PC-3 (cell line): ENCODE measurements at regions not wholly inside any gene's neighbourhood (a gene's known extent, or its start where the extent isn't known, plus 50 kb on each side); places are given as distances from the start of the nearest gene placed in this dataset.
A peak's percentile ranks its signal among the peaks of the same experiment; 100 is the strongest.

Experiments used
- ATAC-seq: fragments of 200-7000 bp; cut with Tn5 transposase; 2 replicates; pipeline ENCODE4 v1.9.1; 2020; ENCODE audit warnings: mild to moderate bottlenecking, moderate library complexity
- BruUV-seq: library from RNA; stranded (reverse); fragments of 400-500 nt; replicated peaks from 2 replicates; lab custom pipeline; 2021; lab: Mats Ljungman, UMichigan
- CTCF ChIA-PET: fragments of 300-600 bp; sonication (Branson Sonifier 250); formaldehyde crosslinking; loops from one replicate; lab custom pipeline; 2022; ENCODE audit warnings: antibody characterized with exemption; lab: Charles Lee
- POLR2A ChIA-PET: fragments of 300-600 bp; sonication (Branson Sonifier 250); formaldehyde crosslinking; loops from one replicate; lab custom pipeline; 2022; ENCODE audit warnings: antibody characterized with exemption; ENCODE audit not compliant: unreplicated experiment; lab: Charles Lee
- DNase-seq: peaks from one replicate; pipeline ENCODE4 v3.0.0-alpha.2; 2015
- H2AFZ ChIP-seq: fragments of 300-600 bp; sonication (generic); 2 replicates; pipeline ENCODE4 v1.6.0; 2016; ENCODE audit warnings: antibody characterized with exemption, low read length
- H3F3A ChIP-seq: fragments of 300-600 bp; sonication (generic); one replicate; pipeline ENCODE4 v1.6.0; 2017; ENCODE audit warnings: antibody characterized with exemption, low read length, control low read depth, mild to moderate bottlenecking; ENCODE audit not compliant: unreplicated experiment
- H3K27ac ChIP-seq: fragments of 300-600 bp; sonication (generic); 2 replicates; pipeline ENCODE4 v1.5.1; 2016; ENCODE audit warnings: mild to moderate bottlenecking, low read length
- H3K27me3 ChIP-seq: fragments of 300-600 bp; sonication (generic); 2 replicates; pipeline ENCODE4 v1.6.1; 2016; ENCODE audit warnings: low read length, mixed read lengths
- H3K36me3 ChIP-seq: fragments of 300-600 bp; sonication (generic); 2 replicates; pipeline ENCODE4 v1.6.1; 2016; ENCODE audit warnings: low read depth, mixed run types, low read length, mixed read lengths
- H3K4me1 ChIP-seq: fragments of 300-600 bp; sonication (generic); 2 replicates; pipeline ENCODE4 v1.5.1; 2016; ENCODE audit warnings: low read length; ENCODE audit not compliant: insufficient read depth
- H3K4me2 ChIP-seq: fragments of 300-600 bp; sonication (generic); 2 replicates; pipeline ENCODE4 v1.6.0; 2016; ENCODE audit warnings: low read length
- H3K4me3 ChIP-seq: fragments of 300-600 bp; sonication (generic); 2 replicates; pipeline ENCODE4 v1.5.1; 2016; ENCODE audit warnings: mild to moderate bottlenecking, low read length, mixed read lengths
- H3K79me2 ChIP-seq: fragments of 300-600 bp; sonication (generic); 2 replicates; pipeline ENCODE4 v1.6.1; 2017; ENCODE audit warnings: low read length, mixed read lengths
- H3K9ac ChIP-seq: fragments of 300-600 bp; sonication (generic); 2 replicates; pipeline ENCODE4 v1.6.0; 2016; ENCODE audit warnings: mild to moderate bottlenecking, low read length
- H3K9me2 ChIP-seq: fragments of 300-600 bp; sonication (generic); replicated peaks from 2 replicates; pipeline ENCODE4 v1.6.1; 2016; ENCODE audit warnings: mixed run types, low read length, mixed read lengths
- H3K9me3 ChIP-seq: fragments of 300-600 bp; sonication (generic); 2 replicates; pipeline ENCODE4 v1.6.1; 2016; ENCODE audit warnings: low read length, mixed read lengths
- H4K20me1 ChIP-seq: fragments of 300-600 bp; sonication (generic); 2 replicates; pipeline ENCODE4 v1.6.1; 2016; ENCODE audit warnings: low read length, mixed read lengths
- EZH2 ChIP-seq: fragments of 300-600 bp; sonication (generic); IDR thresholded peaks from one replicate; pipeline ENCODE4 v1.6.1; 2017; ENCODE audit warnings: antibody characterized with exemption, mild to moderate bottlenecking, low read length; ENCODE audit not compliant: unreplicated experiment
- EZH2phosphoT487 ChIP-seq: fragments of 300-600 bp; sonication (generic); IDR thresholded peaks from 2 replicates; pipeline ENCODE4 v1.6.1; 2018; ENCODE audit warnings: mild to moderate bottlenecking, antibody characterized with exemption, low read length, borderline replicate concordance
- intact Hi-C: fragments of 100-400 bp; cut with micrococcal nuclease; formaldehyde crosslinking; loops from 2 replicates; pipeline ENCODE4 v1.9.0; 2023
- TF ChIP-seq, protein P1 (sequence below): fragments of 300-600 bp; sonication (generic); conservative IDR thresholded peaks from 2 replicates; pipeline ENCODE4 v1.5.1; 2017; ENCODE audit warnings: antibody characterized with exemption, low read depth, mild to moderate bottlenecking, low read length

DNA sequence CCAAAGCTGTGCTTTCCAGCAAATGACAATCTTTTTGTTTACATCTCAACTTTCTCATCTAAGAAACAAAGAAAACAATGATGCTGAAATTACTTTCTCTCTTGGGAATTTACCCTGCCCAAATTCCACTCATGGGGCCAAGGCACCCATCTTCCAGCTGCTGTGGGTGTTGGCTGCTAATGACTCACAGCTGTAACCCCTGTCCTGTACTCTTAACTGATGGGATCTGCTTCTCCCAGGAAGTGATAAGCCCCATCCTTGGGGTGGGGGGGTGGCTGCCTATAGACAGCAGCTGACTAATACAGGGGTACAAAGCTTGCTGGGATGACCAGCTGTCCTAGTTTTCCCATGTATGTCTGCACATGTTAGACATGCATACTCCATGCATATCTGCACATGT lies 938.6 kb downstream of the C6orf118 start:
- no TSS peak for BruUV-seq
- Histone ChIP-seq H3K27ac (no peak overlapping the region), H3K36me3 (no peaks in the 10 kb centered on the region), H3K27me3 (no peaks in the 10 kb centered on the region), H3K4me1 (no peaks in the 10 kb centered on the region), H3K9me3 (no peaks in the 10 kb centered on the region), H3K9me2 (no peaks in the 10 kb centered on the region), H3K9ac (no peak overlapping the region), H4K20me1 (no peaks in the 10 kb centered on the region), H2AFZ (no peak overlapping the region), H3F3A (no peaks in the 10 kb centered on the region), H3K4me2 (no peak overlapping the region), H3K4me3 (no peak overlapping the region), H3K79me2 (no peaks in the 10 kb centered on the region)
- intact Hi-C loops, result no loop called here
- ATAC-seq (no peak), DNase-seq (peak; percentile 32)
- ChIA-PET POLR2A (no interaction called here), CTCF (no interaction called here)
- TF ChIP-seq EZH2, result no peak
- TF ChIP-seq, protein P1, sequence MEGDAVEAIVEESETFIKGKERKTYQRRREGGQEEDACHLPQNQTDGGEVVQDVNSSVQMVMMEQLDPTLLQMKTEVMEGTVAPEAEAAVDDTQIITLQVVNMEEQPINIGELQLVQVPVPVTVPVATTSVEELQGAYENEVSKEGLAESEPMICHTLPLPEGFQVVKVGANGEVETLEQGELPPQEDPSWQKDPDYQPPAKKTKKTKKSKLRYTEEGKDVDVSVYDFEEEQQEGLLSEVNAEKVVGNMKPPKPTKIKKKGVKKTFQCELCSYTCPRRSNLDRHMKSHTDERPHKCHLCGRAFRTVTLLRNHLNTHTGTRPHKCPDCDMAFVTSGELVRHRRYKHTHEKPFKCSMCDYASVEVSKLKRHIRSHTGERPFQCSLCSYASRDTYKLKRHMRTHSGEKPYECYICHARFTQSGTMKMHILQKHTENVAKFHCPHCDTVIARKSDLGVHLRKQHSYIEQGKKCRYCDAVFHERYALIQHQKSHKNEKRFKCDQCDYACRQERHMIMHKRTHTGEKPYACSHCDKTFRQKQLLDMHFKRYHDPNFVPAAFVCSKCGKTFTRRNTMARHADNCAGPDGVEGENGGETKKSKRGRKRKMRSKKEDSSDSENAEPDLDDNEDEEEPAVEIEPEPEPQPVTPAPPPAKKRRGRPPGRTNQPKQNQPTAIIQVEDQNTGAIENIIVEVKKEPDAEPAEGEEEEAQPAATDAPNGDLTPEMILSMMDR, result no peak
- no peak for TF ChIP-seq EZH2phosphoT487

DNA sequence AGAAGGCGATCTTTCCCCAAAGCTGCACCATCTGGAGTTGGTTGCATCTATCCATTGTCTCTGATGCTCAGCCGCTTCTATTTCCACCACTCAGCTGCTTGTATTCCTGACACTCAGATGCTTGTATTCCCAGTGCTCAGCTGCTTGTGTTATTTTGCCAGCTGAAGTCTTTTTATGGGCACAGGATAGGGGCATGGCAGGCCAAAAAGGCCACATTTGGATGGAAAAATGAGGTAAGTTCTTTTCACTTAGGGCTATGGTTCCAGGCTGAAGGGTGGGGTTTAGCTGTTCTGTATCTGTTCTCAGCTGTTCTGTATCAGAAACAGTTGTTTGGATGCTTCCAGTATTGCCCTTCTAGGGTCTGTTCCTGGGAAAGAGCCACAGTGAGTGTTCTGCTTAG lies 944.9 kb downstream of the QKI start:
- Histone ChIP-seq H4K20me1 (no peaks in the 10 kb centered on the region), H3K27ac (no peak overlapping the region), H3K9me3 (no peaks in the 10 kb centered on the region), H3K79me2 (no peaks in the 10 kb centered on the region), H3K9me2 (no peaks in the 10 kb centered on the region), H2AFZ (no peak overlapping the region), H3K9ac (no peak overlapping the region), H3K36me3 (no peaks in the 10 kb centered on the region), H3K4me1 (no peaks in the 10 kb centered on the region), H3K4me2 (no peak overlapping the region), H3K4me3 (no peak overlapping the region), H3K27me3 (no peaks in the 10 kb centered on the region), H3F3A (no peaks in the 10 kb centered on the region)
- ChIA-PET POLR2A (no interaction called here), CTCF (no interaction called here)
- intact Hi-C loops, result no loop called here
- ATAC-seq (no peak), DNase-seq (no peak)
- BruUV-seq, result no TSS peak
- TF ChIP-seq EZH2, result no peak
- TF ChIP-seq EZH2phosphoT487, result no peak
- TF ChIP-seq, protein P1, result no peak

DNA sequence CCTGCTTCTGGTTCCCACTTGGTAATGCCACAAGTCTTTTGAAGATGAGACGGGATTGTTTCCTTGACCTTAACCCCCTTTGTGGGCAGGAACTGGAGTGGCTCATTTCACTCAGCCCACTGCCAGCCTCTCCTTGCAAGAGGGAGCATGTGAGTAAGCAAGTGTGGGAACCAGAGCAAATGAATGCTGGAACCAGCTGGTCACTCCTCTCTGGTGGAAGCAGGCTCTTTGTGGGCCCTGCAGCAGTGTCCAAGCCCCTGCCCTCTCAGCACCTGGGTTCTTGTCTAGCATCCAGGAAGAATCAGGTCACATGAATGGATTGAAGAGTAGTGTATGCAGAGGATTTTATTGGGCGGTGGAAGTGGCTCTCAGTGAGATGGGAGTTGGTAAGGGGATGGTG lies 944.5 kb downstream of the QKI start:
- TF ChIP-seq EZH2, result no peak
- TF ChIP-seq, protein P1, result no peak
- no peak for TF ChIP-seq EZH2phosphoT487
- Histone ChIP-seq H3K9ac (no peak overlapping the region), H3K4me1 (no peaks in the 10 kb centered on the region), H3F3A (no peaks in the 10 kb centered on the region), H4K20me1 (no peaks in the 10 kb centered on the region), H2AFZ (no peak overlapping the region), H3K4me2 (no peak overlapping the region), H3K27me3 (no peaks in the 10 kb centered on the region), H3K27ac (no peak overlapping the region), H3K9me2 (no peaks in the 10 kb centered on the region), H3K4me3 (no peak overlapping the region), H3K36me3 (no peaks in the 10 kb centered on the region), H3K79me2 (no peaks in the 10 kb centered on the region), H3K9me3 (no peaks in the 10 kb centered on the region)
- ChIA-PET POLR2A (no interaction called here), CTCF (no interaction called here)
- DNase-seq (no peak), ATAC-seq (no peak)
- intact Hi-C loops, result no loop called here
- no TSS peak for BruUV-seq
